Keratinocyte (primary cell): ENCODE measurements at regions not wholly inside any gene's neighbourhood (a gene's known extent, or its start where the extent isn't known, plus 50 kb on each side); places are given as distances from the start of the nearest gene placed in this dataset.

ENCODE experiments used
- DNase-seq: peaks from one replicate; pipeline ENCODE4 v3.0.0-alpha.2; 2011; ENCODE audit warnings: low read depth, missing footprints, low spot score
- FAIRE-seq: peaks from 2 replicates; lab custom pipeline; 2011; peaks lifted over from hg19 to GRCh38; lab: Jason Lieb, UNC
- H2AFZ ChIP-seq: 2 replicates; pipeline ENCODE4 v1.6.0; 2012; ENCODE audit warnings: low read length, control low read depth, inconsistent platforms; ENCODE audit not compliant: control insufficient read depth
- H3K27ac ChIP-seq: 2 replicates; pipeline ENCODE4 v1.5.1; 2011; ENCODE audit warnings: low read length; ENCODE audit not compliant: control insufficient read depth, insufficient read depth
- H3K27me3 ChIP-seq: 3 replicates; pipeline ENCODE4 v1.6.0; 2011; ENCODE audit warnings: low read length; ENCODE audit not compliant: control insufficient read depth, insufficient read depth; ENCODE audit errors: extremely low read depth
- H3K36me3 ChIP-seq, 2 experiments: 2 replicates in 1 of 2; 3 replicates in 1 of 2; pipeline ENCODE4 v1.5.1; 2011; ENCODE audit warnings: low read length in 2 of 2, mild to moderate bottlenecking in 1 of 2; ENCODE audit not compliant: control insufficient read depth in 2 of 2, insufficient read depth in 2 of 2; ENCODE audit errors: extremely low read depth in 1 of 2
- H3K4me1 ChIP-seq: 3 replicates; pipeline ENCODE4 v1.5.1; 2011; ENCODE audit warnings: low read length; ENCODE audit not compliant: control insufficient read depth, insufficient read depth; ENCODE audit errors: extremely low read depth
- H3K4me2 ChIP-seq: 3 replicates; pipeline ENCODE4 v1.6.0; 2011; ENCODE audit warnings: low read depth, low read length; ENCODE audit not compliant: control insufficient read depth, insufficient read depth; ENCODE audit errors: extremely low read depth
- H3K4me3 ChIP-seq, 3 experiments: fragments of 200-600 bp in 1 of 3; sonication (generic) in 1 of 3; 2 replicates in 2 of 3; 3 replicates in 1 of 3; pipeline ENCODE4 v1.5.1; 2011 to 2016; ENCODE audit warnings: low read length in 3 of 3, mild to moderate bottlenecking in 3 of 3, control low read depth in 2 of 3, inconsistent platforms in 1 of 3, low read depth in 1 of 3, mixed read lengths in 1 of 3, mixed run types in 1 of 3, moderate library complexity in 1 of 3; ENCODE audit not compliant: control insufficient read depth in 2 of 3, insufficient read depth in 2 of 3; ENCODE audit errors: extremely low read depth in 1 of 3
- H3K79me2 ChIP-seq: 2 replicates; pipeline ENCODE4 v1.6.0; 2012; ENCODE audit warnings: low read length; ENCODE audit not compliant: control insufficient read depth, insufficient read depth
- H3K9ac ChIP-seq: 3 replicates; pipeline ENCODE4 v1.6.0; 2011; ENCODE audit warnings: low read length; ENCODE audit not compliant: control insufficient read depth, insufficient read depth; ENCODE audit errors: extremely low read depth
- H3K9me1 ChIP-seq: 3 replicates; pipeline ENCODE4 v1.6.0; 2011; ENCODE audit warnings: low read length; ENCODE audit not compliant: control insufficient read depth, insufficient read depth; ENCODE audit errors: extremely low read depth
- H3K9me3 ChIP-seq: 2 replicates; pipeline ENCODE4 v1.5.1; 2012; ENCODE audit warnings: low read depth, low read length; ENCODE audit not compliant: control insufficient read depth
- H4K20me1 ChIP-seq: 3 replicates; pipeline ENCODE4 v1.6.0; 2011; ENCODE audit warnings: low read length; ENCODE audit not compliant: control insufficient read depth, insufficient read depth; ENCODE audit errors: extremely low read depth
- EZH2 ChIP-seq: IDR thresholded peaks from one replicate; pipeline ENCODE4 v1.6.1; 2012; ENCODE audit warnings: inconsistent platforms, mild to moderate bottlenecking, low read length, moderate library complexity
- dilution Hi-C: fragments of 300-500 bp; cut with MboI; formaldehyde crosslinking; loops from one replicate; pipeline ENCODE4 v1.7.0; 2020; ENCODE audit warnings: low sequenced_read_pairs; ENCODE audit not compliant: extremely low pct_ligation_motif_present
- TF ChIP-seq, protein P1 (sequence below), 3 experiments: IDR thresholded peaks in 1 of 3; conservative IDR thresholded peaks in 1 of 3; optimal IDR thresholded peaks in 1 of 3; 2 replicates in 2 of 3; 3 replicates in 1 of 3; pipeline versions ENCODE3 to v1.5.1; 2011; ENCODE audit warnings: low read length in 3 of 3, mild to moderate bottlenecking in 3 of 3, moderate library complexity in 2 of 3, control low read depth in 1 of 3, inconsistent platforms in 1 of 3; ENCODE audit not compliant: insufficient read depth in 2 of 3; ENCODE audit errors: extremely low read depth in 1 of 3

DNA sequence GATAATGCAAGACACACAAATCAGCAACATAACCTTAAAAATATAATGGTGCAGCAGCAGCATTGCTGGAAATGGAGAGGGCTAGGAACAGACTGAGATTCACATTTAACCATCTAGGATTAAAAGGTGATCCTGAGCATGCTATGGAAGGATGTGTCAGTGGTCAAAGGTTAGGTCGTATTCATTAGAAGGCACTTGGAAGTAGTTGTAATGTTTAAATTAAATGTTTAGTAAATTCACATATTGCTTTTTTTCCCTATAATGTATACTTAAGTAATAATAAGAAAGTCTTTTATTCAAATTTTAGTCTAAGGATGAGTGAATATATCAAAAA is 368.6 kb upstream of the PDE3A start:
- H3K9ac ChIP-seq: no peak overlapping the region

DNA sequence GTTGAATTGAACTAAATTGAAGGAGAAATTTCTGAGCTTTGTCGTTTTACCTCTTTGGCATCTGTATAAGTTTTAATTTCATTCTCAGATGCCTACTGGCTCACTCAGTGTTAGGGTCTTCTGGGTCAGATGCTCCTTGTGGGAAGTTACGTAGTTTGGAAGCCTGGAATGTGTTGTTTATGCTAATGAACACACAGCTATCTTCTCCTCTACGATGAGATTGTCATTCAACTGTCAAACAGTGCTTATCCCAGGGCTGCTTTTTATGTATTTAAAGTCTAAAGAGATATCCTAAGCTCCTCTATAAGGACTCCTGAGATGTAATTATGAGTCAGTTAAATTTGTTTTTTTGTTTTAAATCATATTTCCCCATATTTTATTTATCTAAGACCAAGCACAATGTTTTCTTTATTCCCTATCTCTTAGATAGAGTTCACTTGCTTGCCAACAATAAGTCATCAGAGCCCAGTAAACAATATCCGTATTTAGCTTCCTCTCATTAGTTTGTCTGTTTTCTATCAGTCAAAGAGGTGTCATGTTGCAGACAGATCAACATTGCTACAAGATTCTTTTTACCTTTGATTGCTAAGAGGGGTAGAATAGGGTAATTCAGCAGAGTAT is 368.0 kb upstream of the PDE3A start:
- no peaks in the 10 kb centered on the region for H3K79me2 ChIP-seq
- H2AFZ ChIP-seq: no peak overlapping the region
- no peaks in the 10 kb centered on the region for H3K9me3 ChIP-seq
- H3K36me3 ChIP-seq: no peaks in the 10 kb centered on the region
- H3K27me3 ChIP-seq: no peaks in the 10 kb centered on the region
- H3K4me3 ChIP-seq: no peak overlapping the region
- H3K9ac ChIP-seq: no peak overlapping the region
- TF ChIP-seq, protein P1, sequence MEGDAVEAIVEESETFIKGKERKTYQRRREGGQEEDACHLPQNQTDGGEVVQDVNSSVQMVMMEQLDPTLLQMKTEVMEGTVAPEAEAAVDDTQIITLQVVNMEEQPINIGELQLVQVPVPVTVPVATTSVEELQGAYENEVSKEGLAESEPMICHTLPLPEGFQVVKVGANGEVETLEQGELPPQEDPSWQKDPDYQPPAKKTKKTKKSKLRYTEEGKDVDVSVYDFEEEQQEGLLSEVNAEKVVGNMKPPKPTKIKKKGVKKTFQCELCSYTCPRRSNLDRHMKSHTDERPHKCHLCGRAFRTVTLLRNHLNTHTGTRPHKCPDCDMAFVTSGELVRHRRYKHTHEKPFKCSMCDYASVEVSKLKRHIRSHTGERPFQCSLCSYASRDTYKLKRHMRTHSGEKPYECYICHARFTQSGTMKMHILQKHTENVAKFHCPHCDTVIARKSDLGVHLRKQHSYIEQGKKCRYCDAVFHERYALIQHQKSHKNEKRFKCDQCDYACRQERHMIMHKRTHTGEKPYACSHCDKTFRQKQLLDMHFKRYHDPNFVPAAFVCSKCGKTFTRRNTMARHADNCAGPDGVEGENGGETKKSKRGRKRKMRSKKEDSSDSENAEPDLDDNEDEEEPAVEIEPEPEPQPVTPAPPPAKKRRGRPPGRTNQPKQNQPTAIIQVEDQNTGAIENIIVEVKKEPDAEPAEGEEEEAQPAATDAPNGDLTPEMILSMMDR (optimal IDR thresholded peaks at IDR 0.05 in 1 of 3, IDR thresholded peaks at IDR 0.05 in 1 of 3, conservative IDR thresholded peaks at IDR 0.05 in 1 of 3; ENCODE audit: extremely low read depth in 1 of 3, insufficient read depth in 2 of 3, low read length in 3 of 3): no peak
- TF ChIP-seq EZH2: no peak
- H3K27ac ChIP-seq: no peak overlapping the region
- dilution Hi-C loops: no loop called here
- H3K4me1 ChIP-seq: no peaks in the 10 kb centered on the region
- no peak for FAIRE-seq
- DNase-seq: no peak
- H3K9me1 ChIP-seq: no peaks in the 10 kb centered on the region
- H4K20me1 ChIP-seq: no peaks in the 10 kb centered on the region
- H3K4me2 ChIP-seq: no peak overlapping the region

More for the DNA sequence above, 368.6 kb upstream of the PDE3A start:
- Histone ChIP-seq H3K4me1 (no peaks in the 10 kb centered on the region), H3K9me3 (no peaks in the 10 kb centered on the region), H3K4me3 (no peak overlapping the region), H3K9me1 (no peaks in the 10 kb centered on the region), H2AFZ (no peak overlapping the region), H3K79me2 (no peaks in the 10 kb centered on the region), H3K4me2 (no peak overlapping the region), H3K27me3 (no peaks in the 10 kb centered on the region), H3K27ac (no peak overlapping the region), H4K20me1 (no peaks in the 10 kb centered on the region), H3K36me3 (no peaks in the 10 kb centered on the region)
- no peak for TF ChIP-seq EZH2
- TF ChIP-seq, protein P1 (optimal IDR thresholded peaks at IDR 0.05 in 1 of 3, IDR thresholded peaks at IDR 0.05 in 1 of 3, conservative IDR thresholded peaks at IDR 0.05 in 1 of 3; ENCODE audit: extremely low read depth in 1 of 3, insufficient read depth in 2 of 3, low read length in 3 of 3): no peak
- FAIRE-seq: no peak
- dilution Hi-C loops: no loop called here
- DNase-seq: no peak
